GM21737 (cell line): ENCODE measurements at regions not wholly inside any gene's neighbourhood (a gene's known extent, or its start where the extent isn't known, plus 50 kb on each side); places are given as distances from the start of the nearest gene placed in this dataset.
"Not testable (repeated sequence)": the region's sequence is repeated elsewhere in the genome, so short reads cannot be mapped to it uniquely, and the experiment has no call there.

Experiments used
- ATAC-seq: cut with Tn5 transposase; IDR thresholded peaks from one replicate; pipeline ENCODE4 v1.9.1; 2021; ENCODE audit warnings: mild to moderate bottlenecking, moderate library complexity; ENCODE audit not compliant: unreplicated experiment

- no peak for ATAC-seq
Measured at GRCh38 chr20:22842793-22843192, 192.3 kb upstream of the SSTR4 start.

DNA sequence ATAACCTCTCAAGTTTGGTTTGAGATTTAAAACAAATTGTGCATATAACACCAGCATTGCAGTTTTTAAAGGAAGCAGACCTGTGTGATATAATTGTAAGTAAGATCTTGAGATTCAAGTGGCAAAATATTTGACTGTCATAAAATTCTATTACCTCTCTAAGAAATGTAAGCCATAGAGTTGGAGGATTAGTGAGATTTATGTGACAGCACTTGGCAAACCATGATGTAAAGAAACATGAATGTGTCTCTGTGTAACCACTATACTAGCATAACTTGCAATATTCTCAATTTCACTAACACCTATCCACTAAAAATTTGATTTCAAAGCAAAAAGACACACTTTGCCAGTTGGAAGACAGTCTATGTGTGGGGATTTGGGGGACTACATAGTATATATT lies 190.2 kb upstream of the SSTR4 start:
- ATAC-seq, result no peak

- ATAC-seq, result no peak
Measured at GRCh38 chr20:22846863-22847262, 188.2 kb upstream of the SSTR4 start.

- no peak for ATAC-seq
Measured at GRCh38 chr20:22848364-22848763, 186.7 kb upstream of the SSTR4 start.

DNA sequence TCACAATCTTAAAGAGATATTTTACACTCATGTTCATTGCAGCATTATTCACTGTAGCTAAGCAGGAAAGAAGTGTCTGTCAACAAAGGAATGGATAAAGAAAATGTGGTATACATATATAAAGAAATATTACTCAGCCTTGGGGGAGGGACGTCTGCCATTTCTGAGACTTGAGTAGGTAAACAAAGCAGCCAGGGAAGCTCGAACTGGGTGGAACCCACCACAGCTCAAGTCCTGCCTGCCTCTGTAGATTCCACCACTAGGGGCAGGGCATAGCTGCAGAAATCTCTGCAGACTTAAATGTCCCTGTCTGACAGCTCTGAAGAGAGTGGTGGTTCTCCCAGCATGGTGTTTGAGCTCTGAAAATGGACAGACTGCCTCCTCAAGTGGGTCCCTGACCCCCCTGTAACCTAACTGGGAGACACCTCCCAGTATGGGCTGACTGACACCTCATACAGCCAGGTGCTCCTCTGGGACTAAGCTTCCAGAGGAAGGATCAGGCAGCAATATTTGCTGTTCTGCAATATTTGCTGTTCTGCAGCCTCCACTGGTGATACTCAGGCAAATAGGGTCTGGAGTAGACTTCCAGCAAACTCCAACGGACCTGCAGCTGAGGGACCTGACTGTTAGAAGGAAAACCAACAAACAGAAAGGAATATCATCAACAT lies 183.3 kb upstream of the SSTR4 start:
- not testable (repeated sequence) for ATAC-seq

GRCh38 chr20:22861231-22861980 lies 173.7 kb upstream of the SSTR4 start:
- no peak for ATAC-seq

DNA sequence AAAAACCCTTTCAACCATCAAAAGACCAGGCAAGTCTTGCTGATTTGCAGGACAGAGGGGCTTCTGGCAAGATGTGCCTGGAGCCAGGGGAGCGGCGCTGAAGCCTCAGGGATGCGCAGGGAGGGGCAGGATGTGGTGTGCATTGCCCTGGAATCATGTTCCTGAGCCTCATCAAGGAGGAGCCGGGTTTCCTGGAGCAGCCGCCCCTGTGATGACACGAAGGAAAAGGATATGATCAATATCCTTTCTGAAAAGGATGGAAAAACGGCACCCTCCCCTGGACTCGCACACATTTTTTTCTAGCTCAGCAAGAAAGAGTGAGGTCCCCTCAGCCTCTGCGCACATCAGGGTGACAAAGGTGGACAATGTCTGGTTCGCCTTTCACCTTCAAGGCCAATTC lies 173.1 kb upstream of the SSTR4 start:
- ATAC-seq, result no peak

GRCh38 chr20:22862671-22863230 lies 172.4 kb upstream of the SSTR4 start:
- no peak for ATAC-seq

GRCh38 chr20:22863826-22864225 lies 171.3 kb upstream of the SSTR4 start:
- no peak for ATAC-seq

GRCh38 chr20:22866812-22867341 lies 168.2 kb upstream of the SSTR4 start:
- ATAC-seq, result no peak

DNA sequence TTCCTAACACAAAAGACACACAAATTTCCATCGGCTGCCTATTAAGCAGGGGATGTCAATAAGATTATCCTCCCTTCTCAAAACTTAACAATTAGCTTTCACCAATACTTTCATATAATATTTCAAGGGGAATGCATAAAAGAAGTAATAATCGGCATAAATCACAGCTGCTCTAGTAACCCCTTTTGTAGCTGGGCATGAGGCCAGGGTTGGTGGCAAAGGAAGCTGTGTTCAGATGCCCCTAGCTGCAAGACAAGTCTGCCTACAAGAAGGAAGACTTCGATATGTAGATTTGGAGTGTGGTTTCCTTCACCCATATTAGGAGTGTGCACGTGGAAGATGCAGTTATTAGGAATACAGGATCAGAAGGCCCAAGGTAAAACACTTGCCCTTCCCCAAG lies 156.9 kb upstream of the SSTR4 start:
- no peak for ATAC-seq

- no peak for ATAC-seq
Measured at GRCh38 chr20:22880277-22880676, 154.8 kb upstream of the SSTR4 start.

- no peak for ATAC-seq
Measured at GRCh38 chr20:22887796-22888195, 147.3 kb upstream of the SSTR4 start.

- ATAC-seq, result no peak
Measured at GRCh38 chr20:22890594-22891300, 144.4 kb upstream of the SSTR4 start.

- no peak for ATAC-seq
Measured at GRCh38 chr20:22901164-22901563, 133.9 kb upstream of the SSTR4 start.

DNA sequence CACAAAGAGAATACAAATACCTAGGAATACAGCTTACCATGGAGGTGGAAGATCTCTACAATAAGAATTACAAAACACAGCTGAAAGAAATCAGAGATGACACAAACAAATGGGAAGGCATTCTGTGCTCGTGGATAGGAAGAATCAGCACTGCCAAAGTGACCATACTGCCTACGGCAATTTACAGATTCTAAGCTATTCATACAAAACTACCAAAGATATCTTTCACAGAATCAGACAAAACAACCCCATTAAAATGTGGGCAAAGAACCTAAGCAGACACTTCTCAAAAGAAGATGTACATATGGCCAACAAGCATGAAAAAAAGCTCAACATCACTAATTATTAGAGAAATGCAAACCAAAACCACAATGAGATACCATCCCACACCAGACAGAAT lies 133.2 kb upstream of the SSTR4 start:
- ATAC-seq, result no peak

- no peak for ATAC-seq
Measured at GRCh38 chr20:22904386-22904785, 130.7 kb upstream of the SSTR4 start.

- ATAC-seq, result no peak
Measured at GRCh38 chr20:22904905-22905304, 130.2 kb upstream of the SSTR4 start.

DNA sequence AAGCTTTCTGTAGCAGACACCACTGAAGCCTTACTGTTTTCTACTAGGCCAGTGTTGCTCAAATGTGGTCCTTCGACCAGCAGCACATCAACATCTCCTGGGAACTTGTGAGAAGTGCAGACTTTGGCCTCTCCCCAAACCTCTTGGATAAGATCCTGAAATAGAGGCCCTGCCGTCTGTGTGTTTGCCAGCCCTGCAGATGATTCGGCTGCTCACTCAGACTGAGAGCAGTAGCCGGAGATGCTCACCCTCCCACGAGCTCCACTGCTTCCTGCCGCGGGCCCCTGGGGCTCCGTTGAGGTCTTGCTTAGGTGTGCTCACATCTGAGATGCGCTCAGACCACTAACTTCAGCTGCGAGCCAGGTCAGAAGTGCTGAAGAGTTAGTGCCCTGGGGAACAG lies 129.5 kb upstream of the SSTR4 start:
- ATAC-seq, result no peak

DNA sequence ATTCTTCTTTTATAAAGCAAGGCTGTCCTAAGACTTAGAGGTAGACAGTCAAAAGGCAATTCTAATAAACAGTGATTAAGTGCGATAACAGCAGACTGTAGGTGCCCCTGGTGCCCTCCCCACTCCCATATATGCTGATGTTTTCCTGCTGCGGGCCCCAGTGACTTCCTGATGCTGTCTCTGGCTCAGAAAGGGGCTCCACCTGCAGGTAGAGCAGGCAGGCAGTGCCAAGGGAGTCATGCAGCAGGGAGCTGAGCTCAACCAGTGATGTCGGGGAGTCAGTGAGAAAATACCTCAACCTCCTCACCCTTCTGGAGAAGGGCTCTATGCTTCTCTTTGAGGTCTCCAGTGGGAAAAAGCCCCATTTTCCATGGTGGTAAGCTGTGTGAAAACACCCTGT lies 126.7 kb upstream of the SSTR4 start:
- ATAC-seq, result no peak

GRCh38 chr20:22908944-22909343 lies 126.2 kb upstream of the SSTR4 start:
- ATAC-seq, result no peak
